ENCODE measurements at regions not wholly inside any gene's neighbourhood (a gene's known extent, or its start where the extent isn't known, plus 50 kb on each side); places are given as distances from the start of the nearest gene placed in this dataset.
"Not testable (repeated sequence)": the region's sequence is repeated elsewhere in the genome, so short reads cannot be mapped to it uniquely, and the experiment has no call there.

- no peak for DNase-seq (ENCODE audit: low read depth, low spot score)
- H3K4me3 ChIP-seq (ENCODE audit: low read depth, low read length): no peak overlapping the region
- in situ Hi-C loops (cut with HindIII; ENCODE audit: low sequenced_read_pairs): no loop called here
- no peak for TF ChIP-seq CTCF (IDR thresholded peaks at IDR 0.05; ENCODE audit: low read depth, low read length)
These were observed 157.2 kb upstream of the ERCC6L2 start for GRCh38 chr9:95718263-95718662.

GRCh38 chr9:95715868-95716435, 159.5 kb upstream of the ERCC6L2 start:
- TF ChIP-seq CTCF (IDR thresholded peaks at IDR 0.05; ENCODE audit: low read depth, low read length): no peak
- in situ Hi-C loops (cut with HindIII; ENCODE audit: low sequenced_read_pairs): no loop called here
- H3K4me3 ChIP-seq (ENCODE audit: low read depth, low read length): no peak overlapping the region
- no peak for DNase-seq (ENCODE audit: low read depth, low spot score)

GRCh38 chr9:95710446-95710845, 165.0 kb upstream of the ERCC6L2 start:
- no peak for TF ChIP-seq CTCF (IDR thresholded peaks at IDR 0.05; ENCODE audit: low read depth, low read length)
- no peak overlapping the region for H3K4me3 ChIP-seq (ENCODE audit: low read depth, low read length)
- in situ Hi-C loops (cut with HindIII; ENCODE audit: low sequenced_read_pairs): no loop called here
- no peak for DNase-seq (ENCODE audit: low read depth, low spot score)

GRCh38 chr9:95696701-95697100, 178.8 kb upstream of the ERCC6L2 start:
- no peak overlapping the region for H3K4me3 ChIP-seq (ENCODE audit: low read depth, low read length)
- no peak for DNase-seq (ENCODE audit: low read depth, low spot score)
- TF ChIP-seq CTCF (IDR thresholded peaks at IDR 0.05; ENCODE audit: low read depth, low read length): no peak
- in situ Hi-C loops (cut with HindIII; ENCODE audit: low sequenced_read_pairs): no loop called here

- no peak for TF ChIP-seq CTCF (IDR thresholded peaks at IDR 0.05; ENCODE audit: low read depth, low read length)
- in situ Hi-C loops (cut with HindIII; ENCODE audit: low sequenced_read_pairs): no loop called here
- no peak overlapping the region for H3K4me3 ChIP-seq (ENCODE audit: low read depth, low read length)
- DNase-seq (ENCODE audit: low read depth, low spot score): no peak
These were observed 174.7 kb upstream of the PTCH1 start for GRCh38 chr9:95691435-95691834.

- DNase-seq (ENCODE audit: low read depth, low spot score): no peak
- H3K4me3 ChIP-seq (ENCODE audit: low read depth, low read length): no peak overlapping the region
- in situ Hi-C loops (cut with HindIII; ENCODE audit: low sequenced_read_pairs): no loop called here
- no peak for TF ChIP-seq CTCF (IDR thresholded peaks at IDR 0.05; ENCODE audit: low read depth, low read length)
These were observed 172.9 kb upstream of the PTCH1 start for GRCh38 chr9:95689669-95690068.

- no peak for DNase-seq (ENCODE audit: low read depth, low spot score)
- TF ChIP-seq CTCF (IDR thresholded peaks at IDR 0.05; ENCODE audit: low read depth, low read length): no peak
- in situ Hi-C loops (cut with HindIII; ENCODE audit: low sequenced_read_pairs): no loop called here
- no peak overlapping the region for H3K4me3 ChIP-seq (ENCODE audit: low read depth, low read length)
These were observed 167.7 kb upstream of the PTCH1 start for GRCh38 chr9:95684516-95684915.

GRCh38 chr9:95680306-95680705, 163.5 kb upstream of the PTCH1 start:
- in situ Hi-C loops (cut with HindIII; ENCODE audit: low sequenced_read_pairs); DNase-seq (ENCODE audit: low read depth, low spot score); H3K4me3 ChIP-seq (ENCODE audit: low read depth, low read length): not testable (repeated sequence)

All from astrocyte of the spinal cord (primary cell).